Thyroid gland (tissue), 4 donors: ENCODE measurements at regions not wholly inside any gene's neighbourhood (a gene's known extent, or its start where the extent isn't known, plus 50 kb on each side); places are given as distances from the start of the nearest gene placed in this dataset.

Experiments
- POLR2A ChIP-seq, 2 donors: fragments of 450-650 bp; IDR thresholded peaks; one replicate each; pipeline ENCODE4 v1.6.1; 2017; ENCODE audit warnings: antibody characterized with exemption in 2 of 2, mild to moderate bottlenecking in 2 of 2, moderate library complexity in 1 of 2
- TF ChIP-seq, protein P1 (sequence below), 6 experiments: fragments of 200-600 bp in 3 of 6; fragments of 450-650 bp in 3 of 6; sonication (generic) in 3 of 6; IDR thresholded peaks; one replicate each; pipeline ENCODE4 v1.5.1; 2016 to 2019; ENCODE audit warnings: antibody characterized with exemption in 6 of 6, mild to moderate bottlenecking in 2 of 6, inconsistent platforms in 1 of 6, moderate library complexity in 1 of 6

- no peak for TF ChIP-seq POLR2A (IDR thresholded peaks at IDR 0.05)
- TF ChIP-seq, protein P1, sequence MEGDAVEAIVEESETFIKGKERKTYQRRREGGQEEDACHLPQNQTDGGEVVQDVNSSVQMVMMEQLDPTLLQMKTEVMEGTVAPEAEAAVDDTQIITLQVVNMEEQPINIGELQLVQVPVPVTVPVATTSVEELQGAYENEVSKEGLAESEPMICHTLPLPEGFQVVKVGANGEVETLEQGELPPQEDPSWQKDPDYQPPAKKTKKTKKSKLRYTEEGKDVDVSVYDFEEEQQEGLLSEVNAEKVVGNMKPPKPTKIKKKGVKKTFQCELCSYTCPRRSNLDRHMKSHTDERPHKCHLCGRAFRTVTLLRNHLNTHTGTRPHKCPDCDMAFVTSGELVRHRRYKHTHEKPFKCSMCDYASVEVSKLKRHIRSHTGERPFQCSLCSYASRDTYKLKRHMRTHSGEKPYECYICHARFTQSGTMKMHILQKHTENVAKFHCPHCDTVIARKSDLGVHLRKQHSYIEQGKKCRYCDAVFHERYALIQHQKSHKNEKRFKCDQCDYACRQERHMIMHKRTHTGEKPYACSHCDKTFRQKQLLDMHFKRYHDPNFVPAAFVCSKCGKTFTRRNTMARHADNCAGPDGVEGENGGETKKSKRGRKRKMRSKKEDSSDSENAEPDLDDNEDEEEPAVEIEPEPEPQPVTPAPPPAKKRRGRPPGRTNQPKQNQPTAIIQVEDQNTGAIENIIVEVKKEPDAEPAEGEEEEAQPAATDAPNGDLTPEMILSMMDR (IDR thresholded peaks at IDR 0.05) = no peak
Measured at GRCh38 chr5:8048920-8049319, 180.0 kb downstream of the MTRR start.
